ENCODE measurements at regions not wholly inside any gene's neighbourhood (a gene's known extent, or its start where the extent isn't known, plus 50 kb on each side); places are given as distances from the start of the nearest gene placed in this dataset.

- H3K4me3 ChIP-seq (ENCODE audit: low read length) = no peak overlapping the region
- Mint-ChIP-seq H3K4me1 (no peaks in the 10 kb centered on the region), H3K9me3 (peaks cover 2% of the 10 kb centered on the region in 2 donors), H3K4me3 (no peak overlapping the region), H3K27ac (no peak overlapping the region), H3K27me3 (ENCODE audit: low read depth in 2 of 2) (no peaks in the 10 kb centered on the region), H3K36me3 (no peaks in the 10 kb centered on the region)
- DNase-seq (no peak), ATAC-seq (no peak)
- no peaks in the 10 kb centered on the region for H3K27me3 ChIP-seq (ENCODE audit: control insufficient read depth, insufficient read depth, low read length)
- no peak overlapping the region for H3K27ac ChIP-seq (ENCODE audit: low read length)
- intact Hi-C loops (cut with micrococcal nuclease) = no loop called here
- H3K36me3 ChIP-seq (ENCODE audit: control insufficient read depth, insufficient read depth, low read length) = no peaks in the 10 kb centered on the region
- H3K9me3 ChIP-seq (ENCODE audit: control insufficient read depth, insufficient read depth, low read length) = peaks cover 5% of the 10 kb centered on the region
- H3K4me1 ChIP-seq (ENCODE audit: control insufficient read depth, insufficient read depth, low read length) = no peaks in the 10 kb centered on the region
- no peak for TF ChIP-seq CTCF (IDR thresholded peaks at IDR 0.05)
- WGBS (ENCODE audit: insufficient coverage) = 93% methylated on average over 2 of the region's 5 CpGs
Measured at GRCh38 chr18:66687635-66688034, 83.7 kb upstream of the CDH19 start.

- Histone ChIP-seq H3K36me3 (ENCODE audit: control insufficient read depth, insufficient read depth, low read length) (no peaks in the 10 kb centered on the region), H3K9me3 (ENCODE audit: control insufficient read depth, insufficient read depth, low read length) (peaks cover 10% of the 10 kb centered on the region), H3K4me1 (ENCODE audit: control insufficient read depth, insufficient read depth, low read length) (no peaks in the 10 kb centered on the region), H3K27me3 (ENCODE audit: control insufficient read depth, insufficient read depth, low read length) (no peaks in the 10 kb centered on the region), H3K4me3 (ENCODE audit: low read length) (no peak overlapping the region), H3K27ac (ENCODE audit: low read length) (no peak overlapping the region)
- intact Hi-C loops (cut with micrococcal nuclease) = no loop called here
- ATAC-seq (no peak), DNase-seq (no peak)
- H3K4me3 Mint-ChIP-seq = no peak overlapping the region
- H3K36me3 Mint-ChIP-seq = no peaks in the 10 kb centered on the region
- peaks cover 8 to 11% of the 10 kb centered on the region in 2 donors for H3K9me3 Mint-ChIP-seq
- no peaks in the 10 kb centered on the region for H3K4me1 Mint-ChIP-seq
- H3K27me3 Mint-ChIP-seq (ENCODE audit: low read depth in 2 of 2) = no peaks in the 10 kb centered on the region
- 8% methylated on average over 5 of the region's 5 CpGs for WGBS (ENCODE audit: insufficient coverage)
- TF ChIP-seq CTCF (IDR thresholded peaks at IDR 0.05) = no peak
- H3K27ac Mint-ChIP-seq = no peak overlapping the region
Measured at GRCh38 chr18:66682855-66683322, 79.0 kb upstream of the CDH19 start.

- Mint-ChIP-seq H3K36me3 (no peaks in the 10 kb centered on the region), H3K4me1 (no peaks in the 10 kb centered on the region), H3K4me3 (no peak overlapping the region), H3K9me3 (peaks cover 13 to 16% of the 10 kb centered on the region in 2 donors), H3K27me3 (ENCODE audit: low read depth in 2 of 2) (no peaks in the 10 kb centered on the region), H3K27ac (no peak overlapping the region)
- H3K4me1 ChIP-seq (ENCODE audit: control insufficient read depth, insufficient read depth, low read length) = no peaks in the 10 kb centered on the region
- 86% methylated on average over 4 of the region's 4 CpGs for WGBS (ENCODE audit: insufficient coverage)
- H3K36me3 ChIP-seq (ENCODE audit: control insufficient read depth, insufficient read depth, low read length) = no peaks in the 10 kb centered on the region
- intact Hi-C loops (cut with micrococcal nuclease) = no loop called here
- H3K27me3 ChIP-seq (ENCODE audit: control insufficient read depth, insufficient read depth, low read length) = no peaks in the 10 kb centered on the region
- no peak overlapping the region for H3K4me3 ChIP-seq (ENCODE audit: low read length)
- no peak for TF ChIP-seq CTCF (IDR thresholded peaks at IDR 0.05)
- no peak overlapping the region for H3K27ac ChIP-seq (ENCODE audit: low read length)
- DNase-seq (no peak), ATAC-seq (no peak)
- peaks cover 4% of the 10 kb centered on the region for H3K9me3 ChIP-seq (ENCODE audit: control insufficient read depth, insufficient read depth, low read length)
Measured at GRCh38 chr18:66676699-66677098, 72.8 kb upstream of the CDH19 start.

- H3K9me3 ChIP-seq (ENCODE audit: control insufficient read depth, insufficient read depth, low read length) = peaks cover 4% of the 10 kb centered on the region
- no peaks in the 10 kb centered on the region for H3K4me1 ChIP-seq (ENCODE audit: control insufficient read depth, insufficient read depth, low read length)
- ATAC-seq (no peak), DNase-seq (no peak)
- H3K27ac ChIP-seq (ENCODE audit: low read length) = no peak overlapping the region
- Mint-ChIP-seq H3K36me3 (peaks cover 7% of the 10 kb centered on the region), H3K9me3 (peaks cover 16 to 17% of the 10 kb centered on the region in 2 donors), H3K4me3 (no peak overlapping the region), H3K27ac (no peak overlapping the region), H3K4me1 (no peaks in the 10 kb centered on the region), H3K27me3 (ENCODE audit: low read depth in 2 of 2) (no peaks in the 10 kb centered on the region)
- no peaks in the 10 kb centered on the region for H3K27me3 ChIP-seq (ENCODE audit: control insufficient read depth, insufficient read depth, low read length)
- TF ChIP-seq CTCF (IDR thresholded peaks at IDR 0.05) = no peak
- H3K4me3 ChIP-seq (ENCODE audit: low read length) = no peak overlapping the region
- WGBS (ENCODE audit: insufficient coverage) = 52% methylated on average over 2 of the region's 2 CpGs
- intact Hi-C loops (cut with micrococcal nuclease) = no loop called here
- H3K36me3 ChIP-seq (ENCODE audit: control insufficient read depth, insufficient read depth, low read length) = no peaks in the 10 kb centered on the region
Measured at GRCh38 chr18:66674286-66674685, 70.4 kb upstream of the CDH19 start.

Measured in natural killer cell (primary cell).